ENCODE measurements at regions not wholly inside any gene's neighbourhood (a gene's known extent, or its start where the extent isn't known, plus 50 kb on each side); places are given as distances from the start of the nearest gene placed in this dataset.

DNA sequence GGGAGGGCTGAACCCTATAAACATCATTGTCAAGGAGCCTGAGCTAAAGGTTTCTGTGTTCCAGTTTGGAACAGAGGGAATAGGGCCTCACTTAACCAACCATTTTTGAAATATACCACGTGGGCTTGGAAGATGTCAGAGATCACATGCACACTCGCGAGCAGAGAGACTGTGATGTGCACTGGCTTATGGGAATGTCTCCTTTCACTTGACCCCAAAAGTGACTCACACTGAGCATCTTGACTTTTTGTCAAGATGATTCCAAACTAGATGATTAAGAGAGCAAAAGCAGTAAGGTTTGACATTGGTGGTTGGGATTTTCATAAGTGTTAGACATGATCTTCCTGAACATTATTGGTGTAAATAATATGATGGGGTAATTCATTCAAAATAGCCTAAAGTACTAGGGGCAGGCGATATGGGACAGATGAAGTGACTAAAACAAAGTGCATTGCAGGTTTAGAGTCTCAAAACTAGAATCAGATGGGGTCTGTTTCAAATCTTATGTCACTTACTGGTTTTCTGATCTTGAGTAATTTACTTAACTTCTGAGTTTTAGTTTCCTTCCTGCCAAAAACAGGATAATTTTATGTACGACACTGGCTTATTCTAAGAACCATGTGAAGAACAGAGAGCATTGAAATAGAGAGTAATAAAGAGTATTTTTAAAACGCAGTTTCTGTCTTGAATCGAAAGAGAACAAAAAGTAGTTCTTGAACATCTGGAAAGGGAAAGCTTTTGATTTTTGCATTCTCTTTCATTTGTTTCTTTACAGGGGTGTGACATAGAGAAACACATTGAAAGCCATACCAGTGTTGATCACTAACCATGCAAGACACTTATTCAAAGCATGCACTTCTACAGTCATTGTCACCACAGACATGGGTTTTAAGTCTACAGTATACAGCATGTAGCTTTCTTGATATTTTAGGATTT, 383.0 kb downstream of the DIRAS2 start:
- H3K79me2 ChIP-seq (ENCODE audit: insufficient read depth) = no peaks in the 10 kb centered on the region
- no peaks in the 10 kb centered on the region for H3K36me3 ChIP-seq (replicated peaks in 1 of 2; ENCODE audit: control insufficient read depth in 1 of 2, insufficient read depth in 2 of 2, low read length in 1 of 2)
- WGBS (ENCODE audit: low lambda C conversion rate) = 19% methylated on average over 7 of the region's 7 CpGs
- H4K20me1 ChIP-seq (ENCODE audit: insufficient read depth) = no peaks in the 10 kb centered on the region
- H3K9ac ChIP-seq = no peak overlapping the region
- no peak overlapping the region for H3K4me3 ChIP-seq (ENCODE audit: low read depth in 2 of 2, low read length in 1 of 2)
- H3K9me3 ChIP-seq = no peaks in the 10 kb centered on the region
- no peaks in the 10 kb centered on the region for H3F3A ChIP-seq (replicated peaks; ENCODE audit: insufficient read depth)
- no peak overlapping the region; a peak in 1 of 4 replicates for H3K27ac ChIP-seq (ENCODE audit: low read depth in 2 of 2, low read length in 1 of 2)
- no peak overlapping the region for H2AFZ ChIP-seq (ENCODE audit: low read depth)
- H3K27me3 ChIP-seq (ENCODE audit: insufficient read depth) = no peaks in the 10 kb centered on the region
- POLR2A ChIA-PET = no interaction called here
- H3K4me1 ChIP-seq (ENCODE audit: control insufficient read depth in 1 of 2, insufficient read depth in 2 of 2, low read depth in 1 of 2, low read length in 1 of 2) = no peaks in the 10 kb centered on the region; a peak in 1 of 4 replicates
- TF ChIP-seq FOXM1 (IDR thresholded peaks at IDR 0.05; ENCODE audit: low read depth) (no peak), MEF2A (IDR thresholded peaks at IDR 0.05; ENCODE audit: borderline replicate concordance, low read depth) (no peak), MXI1 (IDR thresholded peaks at IDR 0.05; ENCODE audit: low read depth, low read length) (no peak)
- TF ChIP-seq, protein P1, sequence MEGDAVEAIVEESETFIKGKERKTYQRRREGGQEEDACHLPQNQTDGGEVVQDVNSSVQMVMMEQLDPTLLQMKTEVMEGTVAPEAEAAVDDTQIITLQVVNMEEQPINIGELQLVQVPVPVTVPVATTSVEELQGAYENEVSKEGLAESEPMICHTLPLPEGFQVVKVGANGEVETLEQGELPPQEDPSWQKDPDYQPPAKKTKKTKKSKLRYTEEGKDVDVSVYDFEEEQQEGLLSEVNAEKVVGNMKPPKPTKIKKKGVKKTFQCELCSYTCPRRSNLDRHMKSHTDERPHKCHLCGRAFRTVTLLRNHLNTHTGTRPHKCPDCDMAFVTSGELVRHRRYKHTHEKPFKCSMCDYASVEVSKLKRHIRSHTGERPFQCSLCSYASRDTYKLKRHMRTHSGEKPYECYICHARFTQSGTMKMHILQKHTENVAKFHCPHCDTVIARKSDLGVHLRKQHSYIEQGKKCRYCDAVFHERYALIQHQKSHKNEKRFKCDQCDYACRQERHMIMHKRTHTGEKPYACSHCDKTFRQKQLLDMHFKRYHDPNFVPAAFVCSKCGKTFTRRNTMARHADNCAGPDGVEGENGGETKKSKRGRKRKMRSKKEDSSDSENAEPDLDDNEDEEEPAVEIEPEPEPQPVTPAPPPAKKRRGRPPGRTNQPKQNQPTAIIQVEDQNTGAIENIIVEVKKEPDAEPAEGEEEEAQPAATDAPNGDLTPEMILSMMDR (IDR thresholded peaks at IDR 0.05) = no peak
- TF ChIP-seq, protein P2, sequence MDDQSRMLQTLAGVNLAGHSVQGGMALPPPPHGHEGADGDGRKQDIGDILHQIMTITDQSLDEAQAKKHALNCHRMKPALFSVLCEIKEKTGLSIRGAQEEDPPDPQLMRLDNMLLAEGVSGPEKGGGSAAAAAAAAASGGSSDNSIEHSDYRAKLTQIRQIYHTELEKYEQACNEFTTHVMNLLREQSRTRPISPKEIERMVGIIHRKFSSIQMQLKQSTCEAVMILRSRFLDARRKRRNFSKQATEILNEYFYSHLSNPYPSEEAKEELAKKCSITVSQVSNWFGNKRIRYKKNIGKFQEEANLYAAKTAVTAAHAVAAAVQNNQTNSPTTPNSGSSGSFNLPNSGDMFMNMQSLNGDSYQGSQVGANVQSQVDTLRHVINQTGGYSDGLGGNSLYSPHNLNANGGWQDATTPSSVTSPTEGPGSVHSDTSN (IDR thresholded peaks at IDR 0.05) = no peak
- TF ChIP-seq, protein P3, sequence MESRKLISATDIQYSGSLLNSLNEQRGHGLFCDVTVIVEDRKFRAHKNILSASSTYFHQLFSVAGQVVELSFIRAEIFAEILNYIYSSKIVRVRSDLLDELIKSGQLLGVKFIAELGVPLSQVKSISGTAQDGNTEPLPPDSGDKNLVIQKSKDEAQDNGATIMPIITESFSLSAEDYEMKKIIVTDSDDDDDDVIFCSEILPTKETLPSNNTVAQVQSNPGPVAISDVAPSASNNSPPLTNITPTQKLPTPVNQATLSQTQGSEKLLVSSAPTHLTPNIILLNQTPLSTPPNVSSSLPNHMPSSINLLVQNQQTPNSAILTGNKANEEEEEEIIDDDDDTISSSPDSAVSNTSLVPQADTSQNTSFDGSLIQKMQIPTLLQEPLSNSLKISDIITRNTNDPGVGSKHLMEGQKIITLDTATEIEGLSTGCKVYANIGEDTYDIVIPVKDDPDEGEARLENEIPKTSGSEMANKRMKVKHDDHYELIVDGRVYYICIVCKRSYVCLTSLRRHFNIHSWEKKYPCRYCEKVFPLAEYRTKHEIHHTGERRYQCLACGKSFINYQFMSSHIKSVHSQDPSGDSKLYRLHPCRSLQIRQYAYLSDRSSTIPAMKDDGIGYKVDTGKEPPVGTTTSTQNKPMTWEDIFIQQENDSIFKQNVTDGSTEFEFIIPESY (IDR thresholded peaks at IDR 0.05; ENCODE audit: borderline replicate concordance, low read depth) = no peak
- H3K9me2 ChIP-seq = no peaks in the 10 kb centered on the region
- CTCF ChIA-PET = interaction anchor here (0.7 kb wide), 1 partner anchor 26 kb away, joined by 3 read pairs; no protein-coding TSS in a partner anchor
- no peak overlapping the region for H3K4me2 ChIP-seq
- DNase-seq = no peak

DNA sequence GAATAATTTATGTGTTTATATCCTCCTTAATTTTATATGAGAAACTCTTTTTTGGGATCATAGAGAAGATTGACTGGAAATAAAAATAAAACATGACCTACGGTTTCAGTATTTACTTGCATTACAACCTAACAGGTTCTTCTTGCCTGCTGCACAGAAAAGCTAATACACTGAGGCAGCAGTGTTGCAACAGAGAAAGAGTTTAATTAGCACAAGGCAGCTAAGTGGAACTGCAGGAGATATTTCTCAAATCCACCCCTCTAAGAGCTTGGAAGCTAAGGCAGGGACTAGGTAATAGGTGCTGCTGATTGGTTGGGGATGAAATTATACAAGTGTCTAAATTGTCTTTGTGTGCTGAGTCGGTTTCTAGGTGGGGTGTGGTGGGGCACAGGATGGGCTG, 380.9 kb downstream of the DIRAS2 start:
- POLR2A ChIA-PET = no interaction called here
- no peak overlapping the region for H3K9ac ChIP-seq
- H3K36me3 ChIP-seq (replicated peaks in 1 of 2; ENCODE audit: control insufficient read depth in 1 of 2, insufficient read depth in 2 of 2, low read length in 1 of 2) = no peaks in the 10 kb centered on the region
- no peak for DNase-seq
- TF ChIP-seq EZH2phosphoT487 (IDR thresholded peaks at IDR 0.05; ENCODE audit: borderline replicate concordance, low read depth) (no peak), GATA2 (CRISPR knock-in tag; IDR thresholded peaks at IDR 0.05) (no peak)
- no peaks in the 10 kb centered on the region for H3K9me2 ChIP-seq
- no peaks in the 10 kb centered on the region for H4K20me1 ChIP-seq (ENCODE audit: insufficient read depth)
- H3K27me3 ChIP-seq (ENCODE audit: insufficient read depth) = no peaks in the 10 kb centered on the region
- no peaks in the 10 kb centered on the region for H3K9me3 ChIP-seq
- 20% methylated on average over 2 of the region's 2 CpGs for WGBS (ENCODE audit: low lambda C conversion rate)
- no peaks in the 10 kb centered on the region for H3K79me2 ChIP-seq (ENCODE audit: insufficient read depth)
- H3K27ac ChIP-seq (ENCODE audit: low read depth in 2 of 2, low read length in 1 of 2) = no peak overlapping the region
- H3K4me1 ChIP-seq (ENCODE audit: control insufficient read depth in 1 of 2, insufficient read depth in 2 of 2, low read depth in 1 of 2, low read length in 1 of 2) = no peaks in the 10 kb centered on the region; a peak in 1 of 4 replicates
- no peaks in the 10 kb centered on the region for H3F3A ChIP-seq (replicated peaks; ENCODE audit: insufficient read depth)
- H3K4me3 ChIP-seq (ENCODE audit: low read depth in 2 of 2, low read length in 1 of 2) = no peak overlapping the region
- no peak overlapping the region for H2AFZ ChIP-seq (ENCODE audit: low read depth)
- H3K4me2 ChIP-seq = no peak overlapping the region
- CTCF ChIA-PET = no interaction called here

Measured in SK-N-SH (cell line).